ENCODE measurements at regions not wholly inside any gene's neighbourhood (a gene's known extent, or its start where the extent isn't known, plus 50 kb on each side); places are given as distances from the start of the nearest gene placed in this dataset.

GRCh38 chr2:217332417-217332791 is 472.5 kb upstream of the TNP1 start:
- no peaks in the 10 kb centered on the region for H3K36me3 ChIP-seq (ENCODE audit: low read depth)
- ChIA-PET CTCF (no interaction called here), POLR2A (ENCODE audit: unreplicated experiment) (interaction anchor here (0.6 to 1.7 kb wide), 2 partner anchors 56 to 227 kb away, joined by 6 to 9 read pairs; no protein-coding TSS in a partner anchor)
- H3F3A ChIP-seq (ENCODE audit: insufficient read depth, low read depth) = peaks cover 35% of the 10 kb centered on the region
- intact Hi-C loops (cut with micrococcal nuclease; ENCODE audit: unreplicated experiment) = loop anchor here (5.0 kb wide), 2 partner anchors 225 to 635 kb away; partner anchors contain the start of gene IGFBP5
- no peaks in the 10 kb centered on the region for H4K20me1 ChIP-seq (ENCODE audit: insufficient read depth)
- H3K27ac ChIP-seq = peak overlapping the region; percentile 79
- no peak for DNase-seq
- no peak overlapping the region for H2AFZ ChIP-seq
- no peak overlapping the region for H3K4me3 ChIP-seq
- TF ChIP-seq EZH2 (IDR thresholded peaks at IDR 0.05; ENCODE audit: low read depth) = no peak
- TF ChIP-seq CTCF (conservative IDR thresholded peaks at IDR 0.05) = no peak
- no peaks in the 10 kb centered on the region for H3K9me3 ChIP-seq (ENCODE audit: insufficient read depth, low read depth)
- H3K4me2 ChIP-seq = peak overlapping the region; percentile 34
- no TSS peak for BruUV-seq (replicated peaks)
- no peaks in the 10 kb centered on the region for H3K9me2 ChIP-seq (ENCODE audit: insufficient read depth)
- H3K79me2 ChIP-seq (ENCODE audit: low read depth) = no peaks in the 10 kb centered on the region
- no peaks in the 10 kb centered on the region for H3K27me3 ChIP-seq (ENCODE audit: insufficient read depth, low read depth)
- peaks cover 82% of the 10 kb centered on the region for H3K4me1 ChIP-seq (replicated peaks; ENCODE audit: insufficient read depth)

GRCh38 chr2:217331523-217332416 is 471.9 kb upstream of the TNP1 start:
- H2AFZ ChIP-seq = no peak overlapping the region
- intact Hi-C loops (cut with micrococcal nuclease; ENCODE audit: unreplicated experiment) = loop anchor here (1.0 to 5.0 kb wide), 9 partner anchors 30 to 634 kb away; partner anchors contain the start of gene IGFBP5

GRCh38 chr2:217330647-217331046 is 470.8 kb upstream of the TNP1 start:
- Histone ChIP-seq H3K4me2 (peak overlapping the region; percentile 34), H2AFZ (no peak overlapping the region), H4K20me1 (ENCODE audit: insufficient read depth) (no peaks in the 10 kb centered on the region), H3F3A (ENCODE audit: insufficient read depth, low read depth) (peaks cover 53% of the 10 kb centered on the region), H3K27me3 (ENCODE audit: insufficient read depth, low read depth) (no peaks in the 10 kb centered on the region), H3K79me2 (ENCODE audit: low read depth) (no peaks in the 10 kb centered on the region), H3K4me1 (replicated peaks; ENCODE audit: insufficient read depth) (peaks cover 92% of the 10 kb centered on the region), H3K9me2 (ENCODE audit: insufficient read depth) (no peaks in the 10 kb centered on the region), H3K4me3 (no peak overlapping the region), H3K36me3 (ENCODE audit: low read depth) (no peaks in the 10 kb centered on the region), H3K9me3 (ENCODE audit: insufficient read depth, low read depth) (no peaks in the 10 kb centered on the region), H3K27ac (peak overlapping the region; percentile 79)
- no TSS peak for BruUV-seq (replicated peaks)
- ChIA-PET POLR2A (ENCODE audit: unreplicated experiment) (no interaction called here), CTCF (no interaction called here)
- intact Hi-C loops (cut with micrococcal nuclease; ENCODE audit: unreplicated experiment) = loop anchor here (1.0 to 5.0 kb wide), 9 partner anchors 31 to 633 kb away; partner anchors contain the start of gene IGFBP5
- no peak for TF ChIP-seq EZH2 (IDR thresholded peaks at IDR 0.05; ENCODE audit: low read depth)
- no peak for TF ChIP-seq CTCF (conservative IDR thresholded peaks at IDR 0.05)
- DNase-seq = no peak

More at GRCh38 chr2:217331523-217332416, 471.9 kb upstream of the TNP1 start:
- no peaks in the 10 kb centered on the region for H3K79me2 ChIP-seq (ENCODE audit: low read depth)
- H3F3A ChIP-seq (ENCODE audit: insufficient read depth, low read depth) = peaks cover 41% of the 10 kb centered on the region
- H4K20me1 ChIP-seq (ENCODE audit: insufficient read depth) = no peaks in the 10 kb centered on the region
- CTCF ChIA-PET = no interaction called here
- TF ChIP-seq CTCF (conservative IDR thresholded peaks at IDR 0.05) (no peak), EZH2 (IDR thresholded peaks at IDR 0.05; ENCODE audit: low read depth) (no peak)
- H3K27me3 ChIP-seq (ENCODE audit: insufficient read depth, low read depth) = no peaks in the 10 kb centered on the region
- H3K4me3 ChIP-seq = no peak overlapping the region
- peak overlapping the region; percentile 79 for H3K27ac ChIP-seq
- no TSS peak for BruUV-seq (replicated peaks)
- peak; percentile 88 to 99 for DNase-seq
- H3K36me3 ChIP-seq (ENCODE audit: low read depth) = no peaks in the 10 kb centered on the region
- peak overlapping the region; percentile 34 for H3K4me2 ChIP-seq
- no peaks in the 10 kb centered on the region for H3K9me2 ChIP-seq (ENCODE audit: insufficient read depth)
- no peaks in the 10 kb centered on the region for H3K9me3 ChIP-seq (ENCODE audit: insufficient read depth, low read depth)
- peaks cover 88% of the 10 kb centered on the region for H3K4me1 ChIP-seq (replicated peaks; ENCODE audit: insufficient read depth)
- POLR2A ChIA-PET (ENCODE audit: unreplicated experiment) = interaction anchor here (0.6 to 1.7 kb wide), 4 partner anchors 21 to 226 kb away, joined by 3 to 9 read pairs (median 4); no protein-coding TSS in a partner anchor

All from PC-9 (cell line).